Mucosa of descending colon (tissue), 3 donors: ENCODE measurements at regions not wholly inside any gene's neighbourhood (a gene's known extent, or its start where the extent isn't known, plus 50 kb on each side); places are given as distances from the start of the nearest gene placed in this dataset.

Source experiments
- ATAC-seq: fragments of 200-7000 bp; cut with Tn5 transposase; one replicate; pipeline ENCODE4 v1.9.1; 2020; ENCODE audit warnings: mild to moderate bottlenecking, moderate library complexity
- DNase-seq, 3 donors: peaks; one replicate each; pipeline ENCODE4 v3.0.0-alpha.2; 2020
- H3K36me3 ChIP-seq: fragments of 200-600 bp; one replicate; pipeline ENCODE4 v1.8.0; 2021; ENCODE audit warnings: low read depth, mild to moderate bottlenecking
- H3K4me1 ChIP-seq: fragments of 200-600 bp; one replicate; pipeline ENCODE4 v1.8.0; 2021; ENCODE audit warnings: low read depth, mild to moderate bottlenecking
- H3K4me3 ChIP-seq: fragments of 200-600 bp; one replicate; pipeline ENCODE4 v1.8.0; 2021; ENCODE audit warnings: mild to moderate bottlenecking
- H3K9me3 ChIP-seq: fragments of 200-600 bp; one replicate; pipeline ENCODE4 v1.8.0; 2021; ENCODE audit warnings: mild to moderate bottlenecking
- CTCF ChIP-seq: fragments of 200-600 bp; IDR thresholded peaks from one replicate; pipeline ENCODE4 v1.8.0; 2022; ENCODE audit warnings: antibody characterized with exemption, mild to moderate bottlenecking
- intact Hi-C, 2 donors: fragments of 100-400 bp; cut with DNase I in 1 of 2; cut with micrococcal nuclease in 1 of 2; formaldehyde crosslinking; loops; one replicate each; pipeline versions ENCODE4 v1.11.0 to v1.11.1; 2022; cut with DNase I, micrococcal nuclease
- donor health status: DM: no; HTN: no; CAD: no; lungs with moderate emphysema.
- donor health status: DM: no; HTN: no; CAD: no.
- donor health status: DM: no; HTN: yes; CAD: no.

GRCh38 chr3:13258986-13259514 is 161.1 kb downstream of the NUP210 start:
- Histone ChIP-seq H3K36me3 (no peaks in the 10 kb centered on the region), H3K4me1 (no peaks in the 10 kb centered on the region), H3K4me3 (no peak overlapping the region), H3K9me3 (no peaks in the 10 kb centered on the region)
- DNase-seq, result no peak
- intact Hi-C loops, result no loop called here
- no peak for TF ChIP-seq CTCF
- no peak for ATAC-seq

- ATAC-seq, result no peak
- DNase-seq, result no peak
- no peaks in the 10 kb centered on the region for H3K4me1 ChIP-seq
- H3K36me3 ChIP-seq, result no peaks in the 10 kb centered on the region
- H3K4me3 ChIP-seq, result no peak overlapping the region
- intact Hi-C loops, result no loop called here
- no peak for TF ChIP-seq CTCF
- H3K9me3 ChIP-seq, result no peaks in the 10 kb centered on the region
These were observed 161.8 kb downstream of the NUP210 start for GRCh38 chr3:13258280-13258679.

- no peak for TF ChIP-seq CTCF
- ATAC-seq (no peak), DNase-seq (no peak)
- Histone ChIP-seq H3K9me3 (no peaks in the 10 kb centered on the region), H3K36me3 (no peaks in the 10 kb centered on the region), H3K4me3 (no peak overlapping the region), H3K4me1 (no peaks in the 10 kb centered on the region)
- intact Hi-C loops, result no loop called here
These were observed 162.5 kb downstream of the NUP210 start for GRCh38 chr3:13257666-13258065.

- ATAC-seq (no peak), DNase-seq (no peak)
- no peak for TF ChIP-seq CTCF
These were observed 163.3 kb downstream of the NUP210 start for GRCh38 chr3:13256845-13257244.

GRCh38 chr3:13254028-13254951 is 165.8 kb downstream of the NUP210 start:
- no peaks in the 10 kb centered on the region for H3K36me3 ChIP-seq
- DNase-seq (no peak), ATAC-seq (no peak)
- H3K4me1 ChIP-seq, result no peaks in the 10 kb centered on the region
- intact Hi-C loops, result no loop called here
- TF ChIP-seq CTCF, result no peak
- no peak overlapping the region for H3K4me3 ChIP-seq
- H3K9me3 ChIP-seq, result no peaks in the 10 kb centered on the region

More at GRCh38 chr3:13256845-13257244, 163.3 kb downstream of the NUP210 start:
- H3K9me3 ChIP-seq, result no peaks in the 10 kb centered on the region
- intact Hi-C loops, result no loop called here
- no peak overlapping the region for H3K4me3 ChIP-seq
- no peaks in the 10 kb centered on the region for H3K36me3 ChIP-seq
- no peaks in the 10 kb centered on the region for H3K4me1 ChIP-seq
